Karpas-422 (cell line): ENCODE measurements at regions not wholly inside any gene's neighbourhood (a gene's known extent, or its start where the extent isn't known, plus 50 kb on each side); places are given as distances from the start of the nearest gene placed in this dataset.
"Not testable (repeated sequence)": the region's sequence is repeated elsewhere in the genome, so short reads cannot be mapped to it uniquely, and the experiment has no call there.

Experiments
- DNase-seq: peaks from one replicate; pipeline ENCODE4 v3.0.0-alpha.2; 2015
- H2AFZ ChIP-seq: fragments of 200-600 bp; sonication (generic); 2 replicates; pipeline ENCODE4 v1.6.1; 2014; ENCODE audit warnings: antibody characterized with exemption, low read length, mixed read lengths
- H3K27ac ChIP-seq: fragments of 200-600 bp; sonication (generic); 2 replicates; pipeline ENCODE4 v1.5.1; 2014; ENCODE audit warnings: mild to moderate bottlenecking, low read length, moderate library complexity
- H3K27me3 ChIP-seq: fragments of 200-600 bp; sonication (generic); 2 replicates; pipeline ENCODE4 v1.6.1; 2014; ENCODE audit warnings: low read length, mixed read lengths
- H3K36me3 ChIP-seq: fragments of 200-600 bp; sonication (generic); 2 replicates; pipeline ENCODE4 v1.6.1; 2014; ENCODE audit warnings: low read length, mixed read lengths; ENCODE audit not compliant: insufficient read depth
- H3K4me1 ChIP-seq: fragments of 200-600 bp; sonication (generic); 2 replicates; pipeline ENCODE4 v1.6.1; 2014; ENCODE audit warnings: mild to moderate bottlenecking, low read length, mixed read lengths
- H3K4me2 ChIP-seq: fragments of 200-600 bp; sonication (generic); 2 replicates; pipeline ENCODE4 v1.6.1; 2014; ENCODE audit warnings: low read length, low read depth, mild to moderate bottlenecking; ENCODE audit not compliant: poor library complexity, severe bottlenecking
- H3K4me3 ChIP-seq: fragments of 200-600 bp; sonication (generic); 2 replicates; pipeline ENCODE4 v1.5.1; 2014; ENCODE audit warnings: mild to moderate bottlenecking, antibody characterized with exemption, low read length, mixed read lengths
- H3K79me2 ChIP-seq: fragments of 200-600 bp; sonication (generic); 2 replicates; pipeline ENCODE4 v1.6.1; 2014; ENCODE audit warnings: mild to moderate bottlenecking, low read length, mixed read lengths
- H3K9ac ChIP-seq: fragments of 200-600 bp; sonication (generic); 2 replicates; pipeline ENCODE4 v1.6.0; 2014; ENCODE audit warnings: low read length
- H3K9me2 ChIP-seq: fragments of 200-600 bp; sonication (generic), shearing (Covaris generic); replicated peaks from 2 replicates; pipeline ENCODE4 v1.6.0; 2014; ENCODE audit warnings: mild to moderate bottlenecking, low read length, moderate library complexity; ENCODE audit not compliant: insufficient read depth
- H3K9me3 ChIP-seq: fragments of 300-700, 200-600 bp; sonication (generic); 2 replicates; pipeline ENCODE4 v1.6.1; 2014; ENCODE audit warnings: low read length, mixed read lengths
- H4K20me1 ChIP-seq: fragments of 200-600 bp; sonication (generic); 2 replicates; pipeline ENCODE4 v1.6.1; 2014; ENCODE audit warnings: mild to moderate bottlenecking, antibody characterized with exemption, low read length, low read depth; ENCODE audit not compliant: insufficient read depth

DNA sequence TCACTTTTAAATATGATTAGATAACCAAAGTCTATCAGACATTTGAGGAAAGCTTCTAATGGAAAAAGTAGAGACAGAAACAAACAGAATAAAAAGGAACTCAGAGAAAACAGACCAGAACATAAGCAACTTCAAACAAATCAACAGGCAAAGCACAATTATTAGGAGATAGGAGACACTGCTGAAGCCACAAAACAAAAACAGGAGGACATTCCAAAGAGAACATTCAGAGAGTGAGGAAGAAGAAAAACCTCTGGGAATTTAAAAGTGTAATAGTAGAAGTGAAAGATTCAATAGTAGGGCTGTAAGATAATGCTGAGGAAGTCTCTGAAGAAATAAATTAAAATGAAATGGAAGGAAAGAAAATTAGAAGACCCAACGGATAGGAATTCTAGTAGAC is 83.2 kb upstream of the TBCA start:
- no peak overlapping the region for H3K27ac ChIP-seq
- no peaks in the 10 kb centered on the region for H3K9me2 ChIP-seq
- H3K36me3 ChIP-seq: no peaks in the 10 kb centered on the region
- no peaks in the 10 kb centered on the region for H3K4me1 ChIP-seq
- no peak overlapping the region for H3K9ac ChIP-seq
- H4K20me1 ChIP-seq: no peaks in the 10 kb centered on the region
- H3K79me2 ChIP-seq: no peaks in the 10 kb centered on the region
- H3K4me3 ChIP-seq: no peak overlapping the region
- no peak overlapping the region for H2AFZ ChIP-seq
- H3K4me2 ChIP-seq: no peak overlapping the region
- DNase-seq: no peak
- H3K9me3 ChIP-seq: no peaks in the 10 kb centered on the region
- H3K27me3 ChIP-seq: no peaks in the 10 kb centered on the region

DNA sequence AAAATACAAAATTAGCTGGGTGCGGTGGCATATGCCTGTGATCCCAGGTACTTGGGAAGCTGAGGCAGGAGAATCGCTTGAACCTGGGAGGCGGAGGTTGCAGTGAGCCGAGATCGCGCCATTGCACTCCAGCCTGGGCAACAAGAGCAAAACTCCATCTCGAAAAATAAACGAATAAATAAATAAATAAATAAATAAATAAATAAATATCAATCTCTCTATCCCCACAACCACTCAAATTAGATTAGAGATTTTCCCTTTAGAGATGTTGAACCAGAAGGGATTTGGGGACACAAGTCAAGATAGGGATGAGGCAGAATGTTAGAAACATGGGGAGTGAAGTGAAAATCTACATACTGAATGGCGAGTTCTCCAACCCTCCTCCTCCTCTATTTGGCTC is 82.5 kb upstream of the TBCA start:
- not testable (repeated sequence) for H3K36me3 ChIP-seq, H3K4me1 ChIP-seq, H3K9me2 ChIP-seq, H3K27me3 ChIP-seq, H2AFZ ChIP-seq, H3K9me3 ChIP-seq, H3K4me3 ChIP-seq, DNase-seq, H4K20me1 ChIP-seq, H3K4me2 ChIP-seq, H3K79me2 ChIP-seq, H3K9ac ChIP-seq, H3K27ac ChIP-seq

DNA sequence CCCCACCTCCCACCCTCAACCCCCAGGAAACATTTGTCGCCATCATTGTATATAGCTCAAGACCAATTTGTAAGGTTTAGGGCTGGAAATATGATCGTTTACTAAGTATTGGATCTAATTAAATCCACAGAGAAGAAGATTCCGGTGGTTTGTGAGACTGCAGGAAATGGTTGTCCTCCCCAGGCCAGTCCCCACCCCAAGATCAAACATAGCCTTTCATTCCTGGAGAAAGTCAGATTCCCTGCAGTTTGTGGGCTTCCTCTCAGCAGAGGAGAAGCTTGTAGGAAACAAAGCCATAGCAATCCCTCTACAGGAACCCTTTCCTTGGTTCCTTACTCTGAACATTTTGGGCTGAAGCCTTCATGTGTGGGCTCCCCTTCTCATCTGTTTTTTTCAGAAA is 79.2 kb upstream of the TBCA start:
- no peaks in the 10 kb centered on the region for H3K9me3 ChIP-seq
- no peaks in the 10 kb centered on the region for H3K9me2 ChIP-seq
- no peaks in the 10 kb centered on the region for H3K36me3 ChIP-seq
- no peaks in the 10 kb centered on the region for H3K79me2 ChIP-seq
- H4K20me1 ChIP-seq: no peaks in the 10 kb centered on the region
- H3K27ac ChIP-seq: no peak overlapping the region
- DNase-seq: no peak
- H3K9ac ChIP-seq: no peak overlapping the region
- peaks cover 14% of the 10 kb centered on the region for H3K4me1 ChIP-seq
- no peaks in the 10 kb centered on the region for H3K27me3 ChIP-seq
- no peak overlapping the region for H3K4me2 ChIP-seq
- no peak overlapping the region for H3K4me3 ChIP-seq
- H2AFZ ChIP-seq: no peak overlapping the region

DNA sequence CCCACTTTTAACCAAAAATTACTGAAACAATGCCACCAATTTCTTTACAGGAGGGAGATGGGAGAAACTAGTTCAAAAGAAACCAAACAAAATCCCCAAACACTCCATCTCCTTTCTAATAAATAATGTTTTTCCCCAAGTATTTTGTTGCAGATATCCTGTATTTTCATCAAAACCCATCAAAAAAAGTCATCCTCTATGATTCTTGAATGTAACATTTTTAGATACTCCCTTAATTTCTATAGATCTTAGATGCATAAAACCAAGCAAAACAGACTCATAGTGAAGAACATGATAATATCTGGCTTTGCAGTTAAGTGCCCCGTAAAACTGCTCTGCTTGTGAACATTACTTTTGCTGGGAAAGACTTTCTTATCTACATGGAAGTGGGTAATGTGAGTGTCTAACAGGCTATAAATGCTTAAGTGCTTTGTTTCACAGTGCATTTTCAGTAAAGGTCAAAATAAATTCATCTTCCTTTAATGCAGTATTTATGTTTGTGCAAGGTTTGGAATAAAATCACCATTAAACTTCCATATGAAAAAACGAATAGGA is 77.3 kb upstream of the TBCA start:
- Histone ChIP-seq H3K4me3 (no peak overlapping the region), H3K9me2 (no peaks in the 10 kb centered on the region)
- no peak for DNase-seq

DNA sequence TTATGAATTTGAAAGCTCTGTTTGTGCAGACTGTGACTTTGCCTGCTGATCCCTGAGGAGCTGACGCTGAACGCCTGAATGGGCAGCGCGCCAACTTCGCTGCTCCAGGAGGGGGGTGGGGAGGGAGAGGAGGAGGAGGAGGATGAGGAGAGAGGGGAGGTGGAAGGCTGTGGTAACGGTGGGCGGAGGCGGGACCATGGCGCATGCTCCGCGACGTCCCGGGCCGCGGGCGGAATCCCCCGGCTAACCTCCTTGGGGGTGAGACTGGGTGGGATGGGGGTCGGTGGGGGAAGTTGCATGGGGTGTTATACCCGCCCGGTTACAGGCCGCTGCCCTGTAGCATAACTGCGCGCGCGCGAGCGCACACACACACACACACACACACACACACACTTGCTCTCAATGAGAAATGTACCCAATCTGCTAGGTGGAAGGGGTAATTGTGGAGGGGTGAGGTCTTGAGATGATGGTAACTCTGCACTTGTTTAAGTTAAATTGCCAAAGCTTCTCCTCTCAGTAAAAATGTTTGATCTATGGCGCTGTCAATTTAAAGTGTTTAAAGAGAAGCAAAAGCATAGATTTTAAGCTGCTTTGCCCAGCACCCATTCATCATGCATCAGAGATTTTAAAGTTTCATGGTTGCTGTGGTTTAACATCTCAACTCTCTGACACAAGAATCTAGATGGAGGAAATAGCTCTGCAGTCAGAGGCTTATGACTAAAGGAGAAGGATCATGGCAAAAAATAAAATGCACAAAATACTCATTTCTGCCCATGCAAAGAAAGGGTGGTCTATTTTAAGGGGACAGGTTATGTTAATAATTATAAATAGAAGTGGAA is 76.6 kb upstream of the TBCA start:
- H3K9ac ChIP-seq: peak overlapping the region; percentile 49
- DNase-seq: peak; percentile 61
- H3K4me3 ChIP-seq: peak overlapping the region; percentile 70
- H2AFZ ChIP-seq: peak overlapping the region; percentile 84; the same call in 1 of the 2 replicates
- H3K4me2 ChIP-seq: peak overlapping the region; percentile 86
- peaks cover 14% of the 10 kb centered on the region for H3K4me1 ChIP-seq
- H3K79me2 ChIP-seq: no peaks in the 10 kb centered on the region
- H3K27me3 ChIP-seq: no peaks in the 10 kb centered on the region
- H3K9me3 ChIP-seq: no peaks in the 10 kb centered on the region
- no peaks in the 10 kb centered on the region for H3K36me3 ChIP-seq
- no peak overlapping the region for H3K27ac ChIP-seq
- H3K9me2 ChIP-seq: no peaks in the 10 kb centered on the region
- no peaks in the 10 kb centered on the region for H4K20me1 ChIP-seq

More for the DNA sequence above, 77.3 kb upstream of the TBCA start:
- peak overlapping the region; percentile 86 for H3K4me2 ChIP-seq
- H3K27ac ChIP-seq: no peak overlapping the region
- no peaks in the 10 kb centered on the region for H4K20me1 ChIP-seq
- no peak overlapping the region for H3K9ac ChIP-seq
- no peaks in the 10 kb centered on the region for H3K9me3 ChIP-seq
- H3K79me2 ChIP-seq: no peaks in the 10 kb centered on the region
- no peaks in the 10 kb centered on the region for H3K36me3 ChIP-seq
- no peaks in the 10 kb centered on the region for H3K27me3 ChIP-seq
- no peak overlapping the region for H2AFZ ChIP-seq
- H3K4me1 ChIP-seq: peaks cover 14% of the 10 kb centered on the region

DNA sequence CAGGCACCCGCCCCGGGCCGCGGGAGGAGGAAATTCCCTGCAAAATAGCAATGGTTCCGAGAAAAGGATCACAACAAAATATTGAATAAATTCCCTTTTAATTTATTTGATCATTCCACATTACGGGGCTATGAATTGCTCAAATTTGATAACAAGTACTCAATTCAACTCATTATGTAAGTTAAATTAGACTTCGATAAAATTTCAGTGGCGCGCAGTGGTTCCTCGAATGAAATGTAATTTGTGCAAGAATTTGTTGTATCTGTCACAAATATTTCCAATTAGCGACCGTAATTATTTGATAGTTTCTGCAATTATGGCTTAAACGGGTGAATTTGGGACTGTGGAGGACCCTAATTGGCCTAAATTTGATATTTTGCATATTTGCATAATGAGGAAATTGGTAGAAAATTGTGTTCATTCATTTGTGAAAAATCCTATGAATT is 76.0 kb upstream of the TBCA start:
- Histone ChIP-seq H3K9me2 (no peaks in the 10 kb centered on the region), H3K79me2 (no peaks in the 10 kb centered on the region), H4K20me1 (no peaks in the 10 kb centered on the region), H3K27me3 (no peaks in the 10 kb centered on the region), H3K9me3 (no peaks in the 10 kb centered on the region), H3K27ac (no peak overlapping the region), H3K4me1 (peaks cover 14% of the 10 kb centered on the region), H3K4me3 (peak overlapping the region; percentile 70), H3K9ac (peak overlapping the region; percentile 49), H3K36me3 (no peaks in the 10 kb centered on the region), H3K4me2 (peak overlapping the region; percentile 86), H2AFZ (peak overlapping the region; percentile 84; the same call in 1 of the 2 replicates)
- DNase-seq: no peak

DNA sequence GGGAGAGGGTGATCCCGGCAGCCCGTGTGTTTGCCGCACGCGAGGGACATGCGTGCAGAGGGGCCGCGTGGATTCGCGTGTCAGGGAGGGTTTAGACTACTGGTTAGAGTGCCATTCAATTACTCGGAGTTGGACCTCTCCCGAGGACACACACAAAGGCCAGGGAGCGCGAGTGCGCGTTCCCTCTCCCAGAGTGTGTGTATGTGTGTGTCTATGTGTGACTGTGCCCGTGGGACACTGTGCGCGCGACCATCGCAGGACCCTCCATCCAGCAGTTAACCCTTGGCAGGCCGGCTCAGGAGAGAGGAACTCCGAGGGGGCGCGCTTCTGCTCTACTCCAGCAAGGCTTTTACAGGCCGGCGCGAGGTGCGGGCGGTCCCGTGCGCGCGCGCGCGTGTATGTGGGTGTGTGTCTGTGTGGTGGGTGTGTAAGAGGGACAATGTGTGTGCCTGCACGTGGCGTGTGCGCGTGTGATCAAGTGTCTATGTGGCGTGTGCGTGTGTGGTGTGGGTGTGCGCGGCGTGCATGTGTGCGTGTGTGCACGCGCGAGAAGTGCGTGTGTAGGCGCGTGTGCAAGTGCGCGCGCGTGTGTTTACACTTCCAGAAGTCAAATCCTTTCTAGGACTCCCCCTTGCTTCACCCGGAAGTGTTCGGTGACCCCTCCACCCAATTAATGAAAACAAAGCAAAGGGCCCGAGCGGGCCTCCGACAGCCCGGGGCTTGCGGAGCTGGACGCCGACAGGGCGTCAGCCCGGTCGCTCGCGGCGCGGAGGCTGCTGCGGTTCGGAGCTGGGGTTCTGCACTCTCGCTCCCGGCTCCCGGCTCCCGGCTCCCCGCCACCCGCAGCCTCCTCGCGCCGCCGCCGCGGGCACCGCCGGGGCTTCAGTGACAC is 75.3 kb upstream of the TBCA start:
- no peaks in the 10 kb centered on the region for H3K79me2 ChIP-seq
- H3K27me3 ChIP-seq: no peaks in the 10 kb centered on the region
- no peaks in the 10 kb centered on the region for H4K20me1 ChIP-seq
- no peaks in the 10 kb centered on the region for H3K9me3 ChIP-seq
- no peak overlapping the region for H3K9ac ChIP-seq
- DNase-seq: no peak
- H3K27ac ChIP-seq: no peak overlapping the region
- no peak overlapping the region for H3K4me3 ChIP-seq
- H2AFZ ChIP-seq: no peak overlapping the region
- H3K4me2 ChIP-seq: no peak overlapping the region
- peaks cover 14% of the 10 kb centered on the region for H3K4me1 ChIP-seq
- no peaks in the 10 kb centered on the region for H3K36me3 ChIP-seq
- no peaks in the 10 kb centered on the region for H3K9me2 ChIP-seq
